ENCODE measurements at regions not wholly inside any gene's neighbourhood (a gene's known extent, or its start where the extent isn't known, plus 50 kb on each side); places are given as distances from the start of the nearest gene placed in this dataset.
"Not testable (repeated sequence)": the region's sequence is repeated elsewhere in the genome, so short reads cannot be mapped to it uniquely, and the experiment has no call there.

DNA sequence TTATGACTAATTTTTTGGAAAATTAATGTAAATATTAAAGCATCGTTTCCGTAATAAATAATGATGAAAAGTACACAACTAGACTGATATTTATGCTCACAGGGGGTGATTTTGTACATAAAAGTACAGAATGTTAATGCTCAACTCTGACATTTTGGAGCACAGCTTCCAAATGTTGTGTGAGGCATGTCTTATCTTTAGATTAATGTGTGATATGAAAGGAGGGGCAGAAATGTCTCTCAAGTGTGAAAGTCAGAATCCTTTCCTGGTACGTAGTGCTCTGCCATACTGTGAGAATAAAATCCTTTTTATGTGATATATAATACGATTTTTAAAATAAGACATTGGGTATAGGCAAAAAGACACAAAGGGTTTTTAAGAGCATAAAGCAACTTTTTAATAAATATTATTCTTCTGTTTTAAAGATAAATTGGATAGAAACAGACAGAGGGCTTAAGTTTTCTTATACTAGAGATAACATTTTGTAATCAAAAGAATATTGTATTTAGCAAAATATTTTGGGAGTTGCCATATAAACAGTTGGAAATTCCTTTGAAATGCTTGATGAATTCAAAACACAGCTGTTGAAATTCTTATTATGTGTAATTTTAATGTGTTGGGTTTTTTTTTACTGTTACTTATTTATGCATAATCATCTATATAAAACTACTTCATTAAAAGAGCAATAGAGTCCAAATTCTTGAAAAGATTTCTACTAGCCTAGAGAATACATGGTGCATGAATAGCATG, 389.7 kb downstream of the RAP2B start:
- Histone ChIP-seq H3K4me1 (ENCODE audit: control insufficient read depth in 3 of 3, insufficient read depth in 3 of 3, low read length in 3 of 3) (no peaks in the 10 kb centered on the region), H3K4me3 (ENCODE audit: low read length in 3 of 3) (no peak overlapping the region), H3K9ac (ENCODE audit: low read depth in 1 of 3, low read length in 3 of 3) (no peak overlapping the region), H3K27me3 (ENCODE audit: control insufficient read depth in 3 of 3, insufficient read depth in 3 of 3, low read length in 3 of 3) (no peaks in the 10 kb centered on the region), H3K27ac (ENCODE audit: low read depth, low read length) (no peak overlapping the region), H3K9me3 (ENCODE audit: control insufficient read depth in 3 of 3, low read length in 3 of 3) (no peaks in the 10 kb centered on the region), H3K36me3 (ENCODE audit: control insufficient read depth in 3 of 3, insufficient read depth in 3 of 3, low read length in 3 of 3) (no peaks in the 10 kb centered on the region)

DNA sequence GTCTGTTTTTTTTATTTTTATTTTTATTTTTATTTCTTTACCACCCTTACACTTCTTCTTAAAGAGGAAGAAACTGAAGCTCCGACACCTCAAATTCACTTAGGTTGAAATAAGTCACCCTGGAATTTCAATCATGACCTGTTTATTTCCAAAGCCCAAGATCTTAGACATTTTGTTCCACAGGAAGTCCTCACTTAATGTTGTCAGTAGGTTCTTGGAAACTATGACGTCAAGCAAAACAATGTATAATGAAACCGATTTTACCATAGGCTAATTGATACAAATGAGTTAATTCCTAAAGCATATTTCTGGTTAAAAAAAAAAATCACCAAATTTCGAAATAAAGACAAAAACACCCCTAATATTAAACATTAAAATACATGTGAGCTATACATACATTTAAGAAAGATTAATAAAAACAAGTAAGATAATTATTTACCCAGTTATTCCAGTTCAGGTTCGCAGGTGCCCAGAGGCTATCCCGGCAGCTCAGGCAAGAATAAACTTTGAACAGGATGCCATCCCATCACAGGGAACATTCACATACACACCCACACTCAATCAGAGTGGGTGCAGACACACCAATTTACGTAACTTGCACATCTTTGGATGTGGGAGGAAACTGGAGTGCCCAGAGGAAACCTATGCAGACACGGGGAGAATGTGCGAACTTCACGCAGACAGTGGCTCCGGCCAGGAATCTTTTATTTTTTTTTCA, 391.0 kb downstream of the RAP2B start:
- no peaks in the 10 kb centered on the region for H3K9me3 ChIP-seq (ENCODE audit: control insufficient read depth in 3 of 3, low read length in 3 of 3)
- no peak overlapping the region for H3K27ac ChIP-seq (ENCODE audit: low read depth, low read length)
- no peaks in the 10 kb centered on the region for H3K27me3 ChIP-seq (ENCODE audit: control insufficient read depth in 3 of 3, insufficient read depth in 3 of 3, low read length in 3 of 3)
- H3K4me1 ChIP-seq (ENCODE audit: control insufficient read depth in 3 of 3, insufficient read depth in 3 of 3, low read length in 3 of 3): no peaks in the 10 kb centered on the region
- H3K4me3 ChIP-seq (ENCODE audit: low read length in 3 of 3): no peak overlapping the region
- H3K36me3 ChIP-seq (ENCODE audit: control insufficient read depth in 3 of 3, insufficient read depth in 3 of 3, low read length in 3 of 3): no peaks in the 10 kb centered on the region
- no peak overlapping the region for H3K9ac ChIP-seq (ENCODE audit: low read depth in 1 of 3, low read length in 3 of 3)

- H3K9ac ChIP-seq (ENCODE audit: low read depth in 1 of 3, low read length in 3 of 3): no peak overlapping the region
- H3K36me3 ChIP-seq (ENCODE audit: control insufficient read depth in 3 of 3, insufficient read depth in 3 of 3, low read length in 3 of 3): no peaks in the 10 kb centered on the region
- no peak overlapping the region for H3K27ac ChIP-seq (ENCODE audit: low read depth, low read length)
- no peaks in the 10 kb centered on the region for H3K4me1 ChIP-seq (ENCODE audit: control insufficient read depth in 3 of 3, insufficient read depth in 3 of 3, low read length in 3 of 3)
- no peaks in the 10 kb centered on the region for H3K9me3 ChIP-seq (ENCODE audit: control insufficient read depth in 3 of 3, low read length in 3 of 3)
- H3K27me3 ChIP-seq (ENCODE audit: control insufficient read depth in 3 of 3, insufficient read depth in 3 of 3, low read length in 3 of 3): no peaks in the 10 kb centered on the region
- H3K4me3 ChIP-seq (ENCODE audit: low read length in 3 of 3): no peak overlapping the region
Observed at GRCh38 chr3:153553605-153553945, 391.5 kb downstream of the RAP2B start.

GRCh38 chr3:153555919-153556318, 393.9 kb downstream of the RAP2B start:
- Histone ChIP-seq H3K27ac (ENCODE audit: low read depth, low read length) (no peak overlapping the region), H3K9me3 (ENCODE audit: control insufficient read depth in 3 of 3, low read length in 3 of 3) (no peaks in the 10 kb centered on the region), H3K9ac (ENCODE audit: low read depth in 1 of 3, low read length in 3 of 3) (no peak overlapping the region), H3K36me3 (ENCODE audit: control insufficient read depth in 3 of 3, insufficient read depth in 3 of 3, low read length in 3 of 3) (no peaks in the 10 kb centered on the region), H3K4me1 (ENCODE audit: control insufficient read depth in 3 of 3, insufficient read depth in 3 of 3, low read length in 3 of 3) (no peaks in the 10 kb centered on the region), H3K4me3 (ENCODE audit: low read length in 3 of 3) (no peak overlapping the region), H3K27me3 (ENCODE audit: control insufficient read depth in 3 of 3, insufficient read depth in 3 of 3, low read length in 3 of 3) (no peaks in the 10 kb centered on the region)

- not testable (repeated sequence) for H3K9me3 ChIP-seq (ENCODE audit: control insufficient read depth in 3 of 3, low read length in 3 of 3); H3K4me1 ChIP-seq (ENCODE audit: control insufficient read depth in 3 of 3, insufficient read depth in 3 of 3, low read length in 3 of 3); H3K27me3 ChIP-seq (ENCODE audit: control insufficient read depth in 3 of 3, insufficient read depth in 3 of 3, low read length in 3 of 3); H3K9ac ChIP-seq (ENCODE audit: low read depth in 1 of 3, low read length in 3 of 3); H3K4me3 ChIP-seq (ENCODE audit: low read length in 3 of 3); H3K27ac ChIP-seq (ENCODE audit: low read depth, low read length); H3K36me3 ChIP-seq (ENCODE audit: control insufficient read depth in 3 of 3, insufficient read depth in 3 of 3, low read length in 3 of 3)
Observed at GRCh38 chr3:153559366-153559765, 397.3 kb downstream of the RAP2B start.

DNA sequence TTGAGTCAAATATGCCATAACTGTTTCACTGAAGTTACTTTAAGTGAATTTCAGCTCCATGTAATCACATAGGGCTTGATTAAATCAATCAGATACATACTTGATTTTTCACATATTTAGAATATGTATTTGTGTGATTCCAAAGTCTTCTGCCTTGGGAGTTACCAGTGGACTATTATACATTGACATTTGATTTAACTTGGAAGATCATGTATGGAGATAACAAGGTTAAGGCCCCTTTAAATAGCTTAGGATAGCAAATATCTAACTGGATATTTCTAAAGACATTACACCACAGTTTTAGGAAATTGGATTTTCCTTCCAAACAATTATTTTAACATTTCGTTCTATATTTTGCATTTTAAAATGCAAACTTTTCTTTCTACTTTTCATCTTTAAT, 405.0 kb downstream of the RAP2B start:
- H3K27me3 ChIP-seq (ENCODE audit: control insufficient read depth in 3 of 3, insufficient read depth in 3 of 3, low read length in 3 of 3): no peaks in the 10 kb centered on the region

DNA sequence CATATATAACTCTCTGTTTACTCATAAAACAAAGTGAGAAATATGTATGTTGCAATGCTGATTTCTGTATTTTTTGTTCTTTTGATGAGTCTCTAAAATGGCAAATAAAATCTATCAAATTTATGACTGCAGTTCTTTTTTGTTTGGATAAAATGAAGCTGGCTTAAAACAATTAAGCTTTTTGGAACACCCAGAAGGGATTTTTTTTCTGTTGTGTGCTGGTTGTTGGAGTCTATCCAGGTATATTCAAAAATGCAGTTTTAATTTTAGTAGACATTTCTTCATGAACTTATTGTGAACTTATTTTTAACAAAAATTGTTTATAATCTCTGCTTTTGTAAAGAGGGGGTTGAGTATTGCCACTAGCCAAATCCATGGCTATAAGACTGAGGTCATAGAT, 405.5 kb downstream of the RAP2B start:
- H3K4me3 ChIP-seq (ENCODE audit: low read length in 3 of 3): no peak overlapping the region
- H3K36me3 ChIP-seq (ENCODE audit: control insufficient read depth in 3 of 3, insufficient read depth in 3 of 3, low read length in 3 of 3): no peaks in the 10 kb centered on the region
- H3K27me3 ChIP-seq (ENCODE audit: control insufficient read depth in 3 of 3, insufficient read depth in 3 of 3, low read length in 3 of 3): no peaks in the 10 kb centered on the region
- no peak overlapping the region for H3K9ac ChIP-seq (ENCODE audit: low read depth in 1 of 3, low read length in 3 of 3)
- peaks cover 0 to 10% (median 6%) of the 10 kb centered on the region in 3 donors for H3K9me3 ChIP-seq (ENCODE audit: control insufficient read depth in 3 of 3, low read length in 3 of 3)
- H3K4me1 ChIP-seq (ENCODE audit: control insufficient read depth in 3 of 3, insufficient read depth in 3 of 3, low read length in 3 of 3): no peaks in the 10 kb centered on the region
- no peak overlapping the region for H3K27ac ChIP-seq (ENCODE audit: low read depth, low read length)

More for the DNA sequence above, 405.0 kb downstream of the RAP2B start:
- Histone ChIP-seq H3K27ac (ENCODE audit: low read depth, low read length) (no peak overlapping the region), H3K4me1 (ENCODE audit: control insufficient read depth in 3 of 3, insufficient read depth in 3 of 3, low read length in 3 of 3) (no peaks in the 10 kb centered on the region), H3K4me3 (ENCODE audit: low read length in 3 of 3) (no peak overlapping the region), H3K9me3 (ENCODE audit: control insufficient read depth in 3 of 3, low read length in 3 of 3) (peaks cover 0 to 10% (median 6%) of the 10 kb centered on the region in 3 donors), H3K36me3 (ENCODE audit: control insufficient read depth in 3 of 3, insufficient read depth in 3 of 3, low read length in 3 of 3) (no peaks in the 10 kb centered on the region), H3K9ac (ENCODE audit: low read depth in 1 of 3, low read length in 3 of 3) (no peak overlapping the region)

DNA sequence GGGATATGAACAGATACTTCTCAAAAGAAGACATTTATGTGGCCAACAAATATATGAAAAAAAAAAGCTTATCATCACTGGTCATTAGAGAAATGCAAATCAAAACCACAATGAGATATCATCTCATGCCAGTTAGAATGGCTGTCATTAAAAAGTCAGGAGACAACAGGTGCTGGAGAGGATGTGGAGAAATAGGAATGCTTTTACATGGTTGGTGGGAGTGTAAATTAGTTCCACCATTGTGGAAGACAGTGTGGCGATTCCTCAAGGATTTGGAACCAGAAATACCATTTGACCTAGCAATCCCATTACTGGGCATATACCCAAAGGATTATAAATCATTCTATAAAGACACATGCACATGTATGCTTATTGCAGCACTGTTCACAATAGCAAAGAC, 408.5 kb downstream of the RAP2B start:
- H3K27ac ChIP-seq (ENCODE audit: low read depth, low read length); H3K36me3 ChIP-seq (ENCODE audit: control insufficient read depth in 3 of 3, insufficient read depth in 3 of 3, low read length in 3 of 3); H3K4me1 ChIP-seq (ENCODE audit: control insufficient read depth in 3 of 3, insufficient read depth in 3 of 3, low read length in 3 of 3); H3K4me3 ChIP-seq (ENCODE audit: low read length in 3 of 3); H3K9me3 ChIP-seq (ENCODE audit: control insufficient read depth in 3 of 3, low read length in 3 of 3); H3K9ac ChIP-seq (ENCODE audit: low read depth in 1 of 3, low read length in 3 of 3); H3K27me3 ChIP-seq (ENCODE audit: control insufficient read depth in 3 of 3, insufficient read depth in 3 of 3, low read length in 3 of 3): not testable (repeated sequence)

DNA sequence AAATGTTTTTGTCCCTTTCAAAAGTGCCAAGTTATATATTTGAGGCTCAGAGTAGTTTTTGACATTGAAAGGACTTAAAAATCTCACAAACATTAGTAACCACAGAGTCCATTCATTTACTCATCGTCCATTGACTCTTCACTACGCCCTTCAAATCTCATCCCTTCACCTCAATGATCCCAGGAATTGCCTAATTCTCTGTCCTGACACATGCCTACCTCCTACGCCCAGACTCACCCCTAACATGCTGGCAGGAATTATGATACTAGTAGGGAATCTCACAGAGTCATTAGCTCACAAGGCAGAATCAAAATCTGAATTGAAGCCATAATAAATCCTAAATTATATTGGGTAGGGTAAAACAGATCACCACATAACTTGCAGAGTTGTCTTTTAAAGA, 410.1 kb downstream of the RAP2B start:
- Histone ChIP-seq H3K9ac (ENCODE audit: low read depth in 1 of 3, low read length in 3 of 3) (no peak overlapping the region), H3K4me3 (ENCODE audit: low read length in 3 of 3) (no peak overlapping the region), H3K9me3 (ENCODE audit: control insufficient read depth in 3 of 3, low read length in 3 of 3) (no peaks in the 10 kb centered on the region), H3K36me3 (ENCODE audit: control insufficient read depth in 3 of 3, insufficient read depth in 3 of 3, low read length in 3 of 3) (no peaks in the 10 kb centered on the region), H3K27me3 (ENCODE audit: control insufficient read depth in 3 of 3, insufficient read depth in 3 of 3, low read length in 3 of 3) (no peaks in the 10 kb centered on the region), H3K27ac (ENCODE audit: low read depth, low read length) (no peak overlapping the region), H3K4me1 (ENCODE audit: control insufficient read depth in 3 of 3, insufficient read depth in 3 of 3, low read length in 3 of 3) (no peaks in the 10 kb centered on the region)

GRCh38 chr3:153572654-153573053, 410.6 kb downstream of the RAP2B start:
- Histone ChIP-seq H3K27ac (ENCODE audit: low read depth, low read length) (no peak overlapping the region), H3K9me3 (ENCODE audit: control insufficient read depth in 3 of 3, low read length in 3 of 3) (no peaks in the 10 kb centered on the region), H3K36me3 (ENCODE audit: control insufficient read depth in 3 of 3, insufficient read depth in 3 of 3, low read length in 3 of 3) (no peaks in the 10 kb centered on the region), H3K4me3 (ENCODE audit: low read length in 3 of 3) (no peak overlapping the region), H3K4me1 (ENCODE audit: control insufficient read depth in 3 of 3, insufficient read depth in 3 of 3, low read length in 3 of 3) (no peaks in the 10 kb centered on the region), H3K9ac (ENCODE audit: low read depth in 1 of 3, low read length in 3 of 3) (no peak overlapping the region), H3K27me3 (ENCODE audit: control insufficient read depth in 3 of 3, insufficient read depth in 3 of 3, low read length in 3 of 3) (no peaks in the 10 kb centered on the region)
